ENCODE measurements at regions not wholly inside any gene's neighbourhood (a gene's known extent, or its start where the extent isn't known, plus 50 kb on each side); places are given as distances from the start of the nearest gene placed in this dataset.
"Not testable (repeated sequence)": the region's sequence is repeated elsewhere in the genome, so short reads cannot be mapped to it uniquely, and the experiment has no call there.

GRCh38 chr6:131427434-131428058, 145.5 kb upstream of the ARG1 start:
- DNase-seq (ENCODE audit: low read depth): no peak

GRCh38 chr6:131430531-131430930, 142.5 kb upstream of the ARG1 start:
- DNase-seq (ENCODE audit: low read depth): no peak

GRCh38 chr6:131431718-131432117, 141.3 kb upstream of the ARG1 start:
- no peak for DNase-seq (ENCODE audit: low read depth)

- DNase-seq (ENCODE audit: low read depth): no peak
Measured at GRCh38 chr6:131433927-131434326, 139.1 kb upstream of the ARG1 start.

GRCh38 chr6:131436358-131436757, 136.7 kb upstream of the ARG1 start:
- no peak for DNase-seq (ENCODE audit: low read depth)

GRCh38 chr6:131443014-131443413, 130.0 kb upstream of the ARG1 start:
- DNase-seq (ENCODE audit: low read depth): no peak

GRCh38 chr6:131443514-131443913, 129.5 kb upstream of the ARG1 start:
- DNase-seq (ENCODE audit: low read depth): no peak

GRCh38 chr6:131445356-131445755, 127.7 kb upstream of the ARG1 start:
- not testable (repeated sequence) for DNase-seq (ENCODE audit: low read depth)

- DNase-seq (ENCODE audit: low read depth): no peak
Measured at GRCh38 chr6:131450861-131451260, 122.2 kb upstream of the ARG1 start.

- no peak for DNase-seq (ENCODE audit: low read depth)
Measured at GRCh38 chr6:131451321-131452144, 121.5 kb upstream of the ARG1 start.

GRCh38 chr6:131453803-131454202, 119.2 kb upstream of the ARG1 start:
- no peak for DNase-seq (ENCODE audit: low read depth)

GRCh38 chr6:131456565-131456964, 116.5 kb upstream of the ARG1 start:
- no peak for DNase-seq (ENCODE audit: low read depth)

GRCh38 chr6:131459005-131459404, 114.0 kb upstream of the ARG1 start:
- DNase-seq (ENCODE audit: low read depth): no peak

- no peak for DNase-seq (ENCODE audit: low read depth)
Measured at GRCh38 chr6:131460614-131461000, 112.4 kb upstream of the ARG1 start.

GRCh38 chr6:131469130-131469529, 103.9 kb upstream of the ARG1 start:
- DNase-seq (ENCODE audit: low read depth): peak; percentile 20

GRCh38 chr6:131470534-131470933, 102.5 kb upstream of the ARG1 start:
- no peak for DNase-seq (ENCODE audit: low read depth)

- no peak for DNase-seq (ENCODE audit: low read depth)
Measured at GRCh38 chr6:131471331-131471730, 101.7 kb upstream of the ARG1 start.

- not testable (repeated sequence) for DNase-seq (ENCODE audit: low read depth)
Measured at GRCh38 chr6:131473303-131473702, 99.7 kb upstream of the ARG1 start.

GRCh38 chr6:131476362-131476761, 96.7 kb upstream of the ARG1 start:
- no peak for DNase-seq (ENCODE audit: low read depth)

GRCh38 chr6:131478740-131479211, 94.2 kb upstream of the ARG1 start:
- DNase-seq (ENCODE audit: low read depth): not testable (repeated sequence)

- DNase-seq (ENCODE audit: low read depth): no peak
Measured at GRCh38 chr6:131486608-131487007, 86.4 kb upstream of the ARG1 start.

GRCh38 chr6:131488780-131489179, 84.2 kb upstream of the ARG1 start:
- DNase-seq (ENCODE audit: low read depth): no peak

- no peak for DNase-seq (ENCODE audit: low read depth)
Measured at GRCh38 chr6:131490441-131490840, 82.6 kb upstream of the ARG1 start.

Data from fibroblast of gingiva (primary cell).